ENCODE measurements at regions not wholly inside any gene's neighbourhood (a gene's known extent, or its start where the extent isn't known, plus 50 kb on each side); places are given as distances from the start of the nearest gene placed in this dataset.
A peak's percentile ranks its signal among the peaks of the same experiment; 100 is the strongest.

- DNase-seq, result no peak
Observed at GRCh38 chr3:55413236-55413635, 73.9 kb downstream of the WNT5A start.

GRCh38 chr3:55412545-55412944, 74.6 kb downstream of the WNT5A start:
- no peak for DNase-seq

GRCh38 chr3:55409806-55410205, 77.3 kb downstream of the WNT5A start:
- DNase-seq, result no peak

- DNase-seq, result no peak
Observed at GRCh38 chr3:55408193-55408826, 78.8 kb downstream of the WNT5A start.

GRCh38 chr3:55407426-55407820, 79.7 kb downstream of the WNT5A start:
- no peak for DNase-seq

GRCh38 chr3:55406696-55407425, 80.2 kb downstream of the WNT5A start:
- DNase-seq, result no peak

- DNase-seq, result no peak
Observed at GRCh38 chr3:55405436-55405835, 81.7 kb downstream of the WNT5A start.

- no peak for DNase-seq
Observed at GRCh38 chr3:55402886-55403609, 84.1 kb downstream of the WNT5A start.

- no peak for DNase-seq
Observed at GRCh38 chr3:55380561-55380960, 106.5 kb downstream of the WNT5A start.

GRCh38 chr3:55376753-55377347, 110.3 kb downstream of the WNT5A start:
- no peak for DNase-seq

- DNase-seq, result no peak
Observed at GRCh38 chr3:55373423-55373822, 113.7 kb downstream of the WNT5A start.

- DNase-seq, result no peak
Observed at GRCh38 chr3:55370272-55370671, 116.8 kb downstream of the WNT5A start.

- DNase-seq, result no peak
Observed at GRCh38 chr3:55369141-55369847, 117.8 kb downstream of the WNT5A start.

GRCh38 chr3:55368366-55368765, 118.7 kb downstream of the WNT5A start:
- DNase-seq, result no peak

- DNase-seq, result no peak
Observed at GRCh38 chr3:55367384-55367783, 119.7 kb downstream of the WNT5A start.

- no peak for DNase-seq
Observed at GRCh38 chr3:55364421-55364820, 122.7 kb downstream of the WNT5A start.

GRCh38 chr3:55362210-55362960, 124.7 kb downstream of the WNT5A start:
- DNase-seq, result no peak

GRCh38 chr3:55357796-55358195, 129.3 kb downstream of the WNT5A start:
- peak in 1 of 51 donors; percentile 15 for DNase-seq

- DNase-seq, result no peak
Observed at GRCh38 chr3:55352668-55353067, 134.4 kb downstream of the WNT5A start.

- DNase-seq, result no peak
Observed at GRCh38 chr3:55349851-55350250, 137.3 kb downstream of the WNT5A start.

All from hypothalamus (tissue), 51 donors.